A549 (cell line): ENCODE measurements at regions not wholly inside any gene's neighbourhood (a gene's known extent, or its start where the extent isn't known, plus 50 kb on each side); places are given as distances from the start of the nearest gene placed in this dataset.

ENCODE experiments used
- EHF ChIP-seq: fragments of 250-450 bp; sonication (Bioruptor Pico); IDR thresholded peaks from 2 replicates; pipeline ENCODE4 v1.5.0; 2020; ENCODE audit warnings: mild to moderate bottlenecking
- NR3C1 ChIP-seq: fragments of >200 bp; sonication (Bioruptor Twin); formaldehyde crosslinking; IDR thresholded peaks from 3 replicates; pipeline ENCODE4 v1.6.1; 2017
- ZFP36 ChIP-seq: fragments of 450-650 bp; IDR thresholded peaks from 2 replicates; pipeline ENCODE4 v1.6.1; 2014; ENCODE audit warnings: borderline replicate concordance; ENCODE audit not compliant: partially characterized antibody
- TF ChIP-seq, protein P1 (sequence below): fragments of >200 bp; sonication (Bioruptor Twin); formaldehyde crosslinking; IDR thresholded peaks from 3 replicates; pipeline ENCODE4 v1.5.1; 2016

GRCh38 chr2:220569112-220569897 is 941.9 kb downstream of the SLC4A3 start:
- TF ChIP-seq NR3C1, result no peak
- no peak for TF ChIP-seq EHF (CRISPR knock-in tag)
- TF ChIP-seq ZFP36, result no peak
- TF ChIP-seq, protein P1, sequence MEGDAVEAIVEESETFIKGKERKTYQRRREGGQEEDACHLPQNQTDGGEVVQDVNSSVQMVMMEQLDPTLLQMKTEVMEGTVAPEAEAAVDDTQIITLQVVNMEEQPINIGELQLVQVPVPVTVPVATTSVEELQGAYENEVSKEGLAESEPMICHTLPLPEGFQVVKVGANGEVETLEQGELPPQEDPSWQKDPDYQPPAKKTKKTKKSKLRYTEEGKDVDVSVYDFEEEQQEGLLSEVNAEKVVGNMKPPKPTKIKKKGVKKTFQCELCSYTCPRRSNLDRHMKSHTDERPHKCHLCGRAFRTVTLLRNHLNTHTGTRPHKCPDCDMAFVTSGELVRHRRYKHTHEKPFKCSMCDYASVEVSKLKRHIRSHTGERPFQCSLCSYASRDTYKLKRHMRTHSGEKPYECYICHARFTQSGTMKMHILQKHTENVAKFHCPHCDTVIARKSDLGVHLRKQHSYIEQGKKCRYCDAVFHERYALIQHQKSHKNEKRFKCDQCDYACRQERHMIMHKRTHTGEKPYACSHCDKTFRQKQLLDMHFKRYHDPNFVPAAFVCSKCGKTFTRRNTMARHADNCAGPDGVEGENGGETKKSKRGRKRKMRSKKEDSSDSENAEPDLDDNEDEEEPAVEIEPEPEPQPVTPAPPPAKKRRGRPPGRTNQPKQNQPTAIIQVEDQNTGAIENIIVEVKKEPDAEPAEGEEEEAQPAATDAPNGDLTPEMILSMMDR, result no peak
